GM12878 (cell line): ENCODE measurements at regions not wholly inside any gene's neighbourhood (a gene's known extent, or its start where the extent isn't known, plus 50 kb on each side); places are given as distances from the start of the nearest gene placed in this dataset.
"Not testable (repeated sequence)": the region's sequence is repeated elsewhere in the genome, so short reads cannot be mapped to it uniquely, and the experiment has no call there.

Experiments
- ATAC-seq: fragments of 200-7000 bp; cut with Tn5 transposase; 3 replicates; pipeline ENCODE4 v1.9.1; 2020; ENCODE audit warnings: mild to moderate bottlenecking, moderate library complexity
- BruUV-seq: library from RNA; stranded (reverse); fragments of 400-500 nt; replicated peaks from 2 replicates; lab custom pipeline; 2021; lab: Mats Ljungman, UMichigan
- CTCF ChIA-PET: fragments of 300-600 bp; sonication (Branson Sonifier 250); formaldehyde crosslinking; extraction: SDS; loops from one replicate; lab custom pipeline; 2021; ENCODE audit warnings: inconsistent platforms; lab: Yijun Ruan, JAX
- POLR2A ChIA-PET: fragments of 350-600 bp; formaldehyde crosslinking; extraction: SDS; loops from one replicate; lab custom pipeline; 2021; ENCODE audit warnings: inconsistent platforms; lab: Charles Lee
- RAD21 ChIA-PET: fragments of 300-600 bp; sonication (Branson Sonifier 250); formaldehyde crosslinking; loops from one replicate; lab custom pipeline; 2023; ENCODE audit warnings: antibody characterized with exemption; ENCODE audit not compliant: unreplicated experiment; lab: Charles Lee
- SMC1A ChIA-PET: fragments of 300-600 bp; sonication (Branson Sonifier 250); formaldehyde crosslinking; loops from one replicate; lab custom pipeline; 2023; ENCODE audit not compliant: unreplicated experiment, uncharacterized antibody; lab: Charles Lee
- DNase-seq: peaks from one replicate; pipeline ENCODE4 v3.0.0-alpha.2; 2011; ENCODE audit warnings: low read depth, low spot score
- FAIRE-seq: peaks from 3 replicates; lab custom pipeline; 2011; peaks lifted over from hg19 to GRCh38; lab: Jason Lieb, UNC
- H2AFZ ChIP-seq: 2 replicates; pipeline ENCODE4 v1.6.0; 2011; ENCODE audit warnings: low read depth, low read length, control low read depth; ENCODE audit not compliant: control insufficient read depth
- H3K27ac ChIP-seq: 2 replicates; pipeline ENCODE4 v1.5.1; 2011; ENCODE audit warnings: control low read depth; ENCODE audit not compliant: control insufficient read depth, insufficient read depth
- H3K27me3 ChIP-seq, 2 experiments: replicated peaks in 1 of 2; 2 replicates each; pipeline versions ENCODE4 v1.6.0 to v1.6.1; 2011; ENCODE audit warnings: low read length in 1 of 2; ENCODE audit not compliant: control insufficient read depth in 2 of 2, insufficient read depth in 2 of 2
- H3K36me3 ChIP-seq, 2 experiments: 2 replicates each; pipeline ENCODE4 v1.5.1; 2011; ENCODE audit warnings: low read length in 1 of 2; ENCODE audit not compliant: control insufficient read depth in 2 of 2, insufficient read depth in 2 of 2
- H3K4me1 ChIP-seq: 2 replicates; pipeline ENCODE4 v1.6.1; 2011; ENCODE audit warnings: mild to moderate bottlenecking, low read length, moderate library complexity, mixed read lengths; ENCODE audit not compliant: control insufficient read depth, insufficient read depth
- H3K4me2 ChIP-seq: 2 replicates; pipeline ENCODE4 v1.6.0; 2011; ENCODE audit warnings: control low read depth; ENCODE audit not compliant: control insufficient read depth, insufficient read depth
- H3K4me3 ChIP-seq: fragments of 200-600 bp; sonication (generic); 2 replicates; pipeline ENCODE4 v1.5.1; 2016
- H3K79me2 ChIP-seq: 2 replicates; pipeline ENCODE4 v1.6.0; 2011; ENCODE audit warnings: low read length; ENCODE audit not compliant: control insufficient read depth, insufficient read depth
- H3K9ac ChIP-seq: 2 replicates; pipeline ENCODE4 v1.8.0; 2011; ENCODE audit warnings: low read length, control low read depth, mixed read lengths; ENCODE audit not compliant: control insufficient read depth, insufficient read depth
- H3K9me3 ChIP-seq: replicated peaks from 3 replicates; pipeline ENCODE4 v1.5.1; 2011; ENCODE audit warnings: mild to moderate bottlenecking, low read length; ENCODE audit not compliant: control insufficient read depth, insufficient read depth
- H4K20me1 ChIP-seq: 2 replicates; pipeline ENCODE4 v1.6.0; 2011; ENCODE audit not compliant: control insufficient read depth, insufficient read depth
- EGR1 ChIP-seq, 2 experiments: IDR thresholded peaks; 1 replicate in 1 of 2; 2 replicates in 1 of 2; pipeline ENCODE4 v1.6.1; 2011 to 2012; ENCODE audit warnings: low read depth in 2 of 2, low read length in 2 of 2, borderline replicate concordance in 1 of 2, mild to moderate bottlenecking in 1 of 2, moderate library complexity in 1 of 2
- MYC ChIP-seq: IDR thresholded peaks from 2 replicates; pipeline ENCODE4 v1.6.1; 2011; ENCODE audit warnings: mild to moderate bottlenecking, low read length, moderate library complexity, inconsistent platforms; ENCODE audit not compliant: insufficient read depth, insufficient replicate concordance, insufficient read length, severe bottlenecking
- NFYA ChIP-seq: IDR thresholded peaks from 2 replicates; pipeline ENCODE4 v1.6.1; 2011; ENCODE audit warnings: low read depth, mild to moderate bottlenecking, low read length, improper control_type of control experiment, borderline replicate concordance
- STAT1 ChIP-seq: fragments of 450-650 bp; conservative IDR thresholded peaks from 2 replicates; pipeline ENCODE4 v1.6.1; 2014; ENCODE audit warnings: antibody characterized with exemption, mild to moderate bottlenecking
- USF1 ChIP-seq: IDR thresholded peaks from 2 replicates; pipeline ENCODE4 v1.6.1; 2011; ENCODE audit warnings: borderline replicate concordance, low read depth, mild to moderate bottlenecking, moderate library complexity, mixed read lengths, low read length; ENCODE audit not compliant: insufficient read depth; ENCODE audit errors: extremely low read length
- WGBS: methylation state at CpG from one replicate; pipeline ENCODE4 v1.1.6; 2016; ENCODE audit warnings: low lambda C conversion rate; ENCODE audit not compliant: insufficient replicate concordance, insufficient coverage; ENCODE audit errors: missing lambda C conversion rate; 5-methylcytosine and 5-hydroxymethylcytosine counted together
- in situ Hi-C: fragments of 300-500 bp; cut with MboI; formaldehyde crosslinking; loops from 9 replicates; pipeline ENCODE4 v1.14.3; 2018; ENCODE audit warnings: mixed read lengths
- intact Hi-C: fragments of 100-400 bp; cut with micrococcal nuclease; formaldehyde crosslinking; loops from one replicate; pipeline ENCODE4 v1.14.2; 2022; ENCODE audit not compliant: unreplicated experiment
- TF ChIP-seq, protein P1 (sequence below): IDR thresholded peaks from 2 replicates; pipeline ENCODE4 v1.6.1; 2012; ENCODE audit warnings: low read length, inconsistent platforms

GRCh38 chr16:88140195-88140594 is 189.0 kb downstream of the BANP start:
- H4K20me1 ChIP-seq, H3K4me1 ChIP-seq, CTCF ChIA-PET, H3K9ac ChIP-seq, BruUV-seq, H3K9me3 ChIP-seq, H3K4me3 ChIP-seq, H3K36me3 ChIP-seq, POLR2A ChIA-PET, FAIRE-seq, H2AFZ ChIP-seq, H3K4me2 ChIP-seq, in situ Hi-C loops, intact Hi-C loops, H3K27ac ChIP-seq, RAD21 ChIA-PET, SMC1A ChIA-PET, H3K79me2 ChIP-seq, DNase-seq, H3K27me3 ChIP-seq, ATAC-seq: not testable (repeated sequence)
- WGBS: 71% methylated on average over 20 of the region's 20 CpGs

DNA sequence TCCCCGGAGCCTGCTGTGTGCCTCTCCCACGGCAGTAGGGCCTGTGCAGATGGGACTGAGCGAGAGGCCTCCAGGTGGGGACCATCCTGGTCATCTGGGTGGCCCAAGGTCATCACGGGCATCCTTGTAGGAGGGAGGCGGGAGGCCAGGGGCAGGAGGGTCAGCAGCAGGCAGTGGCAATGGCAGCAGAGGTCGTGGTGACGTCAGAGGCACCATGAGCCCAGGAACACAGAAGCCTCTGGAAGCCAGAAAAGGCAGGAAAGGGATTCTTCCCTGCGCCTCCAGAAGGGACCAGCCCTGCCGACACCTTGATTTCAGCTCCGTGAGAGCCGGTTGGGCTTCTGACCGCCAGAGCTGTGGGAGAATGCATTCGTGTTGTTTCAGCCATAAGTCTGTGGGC is 190.3 kb downstream of the BANP start:
- Histone ChIP-seq H4K20me1 (no peaks in the 10 kb centered on the region), H3K4me1 (no peaks in the 10 kb centered on the region), H3K27ac (no peak overlapping the region), H3K79me2 (no peaks in the 10 kb centered on the region), H3K4me2 (no peak overlapping the region), H3K36me3 (no peaks in the 10 kb centered on the region), H3K9me3 (no peaks in the 10 kb centered on the region), H3K27me3 (no peaks in the 10 kb centered on the region; a peak in 1 of 4 replicates), H2AFZ (no peak overlapping the region), H3K4me3 (no peak overlapping the region), H3K9ac (no peak overlapping the region)
- no peak for TF ChIP-seq MYC
- no peak for TF ChIP-seq STAT1
- TF ChIP-seq, protein P1, sequence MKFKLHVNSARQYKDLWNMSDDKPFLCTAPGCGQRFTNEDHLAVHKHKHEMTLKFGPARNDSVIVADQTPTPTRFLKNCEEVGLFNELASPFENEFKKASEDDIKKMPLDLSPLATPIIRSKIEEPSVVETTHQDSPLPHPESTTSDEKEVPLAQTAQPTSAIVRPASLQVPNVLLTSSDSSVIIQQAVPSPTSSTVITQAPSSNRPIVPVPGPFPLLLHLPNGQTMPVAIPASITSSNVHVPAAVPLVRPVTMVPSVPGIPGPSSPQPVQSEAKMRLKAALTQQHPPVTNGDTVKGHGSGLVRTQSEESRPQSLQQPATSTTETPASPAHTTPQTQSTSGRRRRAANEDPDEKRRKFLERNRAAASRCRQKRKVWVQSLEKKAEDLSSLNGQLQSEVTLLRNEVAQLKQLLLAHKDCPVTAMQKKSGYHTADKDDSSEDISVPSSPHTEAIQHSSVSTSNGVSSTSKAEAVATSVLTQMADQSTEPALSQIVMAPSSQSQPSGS: no peak
- TF ChIP-seq NFYA: no peak
- TF ChIP-seq USF1: no peak
- no peak for TF ChIP-seq EGR1 (IDR thresholded peaks at IDR 0.05; ENCODE audit: borderline replicate concordance in 1 of 2, low read depth in 2 of 2, low read length in 2 of 2)
- no TSS peak for BruUV-seq
- no peak for FAIRE-seq
- CTCF ChIA-PET: no interaction called here
- SMC1A ChIA-PET: no interaction called here
- no peak for ATAC-seq
- POLR2A ChIA-PET: no interaction called here
- WGBS: 35% methylated on average over 13 of the region's 13 CpGs
- in situ Hi-C loops (no loop called here), intact Hi-C loops (no loop called here)
- RAD21 ChIA-PET: no interaction called here
- DNase-seq: no peak

GRCh38 chr16:88142056-88142935 is 191.1 kb downstream of the BANP start:
- intact Hi-C loops, H3K4me1 ChIP-seq, CTCF ChIA-PET, H3K4me2 ChIP-seq, H3K79me2 ChIP-seq, H4K20me1 ChIP-seq, H3K27ac ChIP-seq, RAD21 ChIA-PET, H2AFZ ChIP-seq, H3K9ac ChIP-seq, H3K36me3 ChIP-seq, BruUV-seq, SMC1A ChIA-PET, ATAC-seq, FAIRE-seq, in situ Hi-C loops, H3K27me3 ChIP-seq, POLR2A ChIA-PET, H3K9me3 ChIP-seq, DNase-seq, H3K4me3 ChIP-seq: not testable (repeated sequence)
- 69% methylated on average over 17 of the region's 23 CpGs for WGBS
